ENCODE measurements at regions not wholly inside any gene's neighbourhood (a gene's known extent, or its start where the extent isn't known, plus 50 kb on each side); places are given as distances from the start of the nearest gene placed in this dataset.

GRCh38 chr12:127896661-127897060 is 370.3 kb upstream of the TMEM132C start:
- DNase-seq (ENCODE audit: low read depth), result no peak

DNA sequence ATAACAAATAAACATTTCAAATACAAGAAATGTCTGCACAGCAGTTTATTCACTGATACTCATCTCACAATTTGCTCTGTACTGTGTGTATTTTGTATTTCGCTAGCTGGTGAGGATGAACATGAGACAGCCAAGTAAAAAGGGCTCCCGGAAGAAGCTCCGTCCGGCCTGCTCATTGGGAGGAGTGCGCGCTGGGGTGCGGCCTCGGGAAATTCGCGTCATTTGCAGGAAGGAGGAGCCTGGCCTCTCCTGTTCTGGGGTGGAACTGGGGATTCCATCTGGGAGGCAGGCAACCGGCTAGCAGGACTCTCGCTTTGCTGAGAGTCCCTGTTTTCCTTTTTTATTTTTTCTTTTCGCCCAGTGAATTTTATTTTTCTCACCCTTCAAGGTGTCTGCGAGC is 368.4 kb upstream of the TMEM132C start:
- no peak for DNase-seq (ENCODE audit: low read depth)

DNA sequence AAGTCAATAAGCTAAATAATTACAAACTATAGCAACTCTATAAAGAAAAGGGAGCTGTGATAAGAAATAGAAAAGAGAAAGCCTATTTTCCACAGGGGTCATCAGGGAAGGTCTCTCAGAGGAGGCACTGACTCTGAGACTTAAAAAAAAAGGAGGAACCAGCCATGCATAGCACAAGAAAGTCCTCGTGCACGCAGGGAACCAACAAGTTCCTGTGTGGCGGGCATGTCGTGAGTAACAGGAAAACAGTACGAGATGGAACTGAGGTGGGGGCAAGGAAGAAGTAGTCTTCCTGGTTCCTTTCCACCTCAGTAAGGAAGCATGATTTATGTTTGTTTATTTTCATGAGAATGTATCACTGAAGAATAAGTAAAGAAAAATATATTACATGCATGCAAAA is 367.0 kb upstream of the TMEM132C start:
- no peak for DNase-seq (ENCODE audit: low read depth)

DNA sequence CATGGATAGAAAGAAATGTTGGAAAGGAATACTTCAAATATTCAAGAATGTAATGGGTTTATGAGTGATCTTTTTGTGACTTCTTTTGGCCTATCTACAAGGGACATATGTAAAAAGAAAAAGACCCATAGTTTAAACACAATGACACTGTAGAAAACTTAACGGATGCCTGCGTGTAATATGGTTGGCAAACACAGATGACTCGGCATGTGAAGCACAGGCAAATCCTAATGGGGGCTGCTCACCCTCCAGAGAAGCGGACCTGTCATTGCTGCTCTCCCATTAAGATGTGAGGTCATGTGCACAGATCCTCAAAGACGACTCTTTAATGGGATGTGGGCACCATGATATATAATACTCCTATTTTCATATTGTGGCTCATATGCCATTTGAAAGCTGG is 366.6 kb upstream of the TMEM132C start:
- DNase-seq (ENCODE audit: low read depth), result no peak

- no peak for DNase-seq (ENCODE audit: low read depth)
Measured at GRCh38 chr12:127903146-127903545, 363.8 kb upstream of the TMEM132C start.

GRCh38 chr12:127909041-127909440 is 357.9 kb upstream of the TMEM132C start:
- no peak for DNase-seq (ENCODE audit: low read depth)

DNA sequence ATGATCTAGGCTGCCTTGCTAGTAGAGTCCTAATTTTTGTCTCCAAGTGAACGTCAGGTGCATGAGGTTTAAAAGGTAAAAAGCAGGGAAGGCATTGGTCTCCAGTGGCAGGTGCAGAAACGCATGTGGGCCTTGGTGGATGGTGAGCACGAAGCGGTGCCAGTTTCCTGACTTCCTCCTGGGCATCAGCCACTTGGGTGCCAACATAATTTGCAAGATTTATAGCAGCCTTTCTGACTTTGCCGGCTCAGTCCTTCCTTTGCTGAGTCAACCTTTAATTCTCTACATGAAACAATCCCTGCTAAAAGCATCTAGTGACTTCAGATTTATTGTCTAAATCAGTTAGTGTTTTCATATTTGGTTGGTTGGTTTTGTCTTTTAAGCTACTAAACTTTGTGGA is 355.7 kb upstream of the TMEM132C start:
- no peak for DNase-seq (ENCODE audit: low read depth)

DNA sequence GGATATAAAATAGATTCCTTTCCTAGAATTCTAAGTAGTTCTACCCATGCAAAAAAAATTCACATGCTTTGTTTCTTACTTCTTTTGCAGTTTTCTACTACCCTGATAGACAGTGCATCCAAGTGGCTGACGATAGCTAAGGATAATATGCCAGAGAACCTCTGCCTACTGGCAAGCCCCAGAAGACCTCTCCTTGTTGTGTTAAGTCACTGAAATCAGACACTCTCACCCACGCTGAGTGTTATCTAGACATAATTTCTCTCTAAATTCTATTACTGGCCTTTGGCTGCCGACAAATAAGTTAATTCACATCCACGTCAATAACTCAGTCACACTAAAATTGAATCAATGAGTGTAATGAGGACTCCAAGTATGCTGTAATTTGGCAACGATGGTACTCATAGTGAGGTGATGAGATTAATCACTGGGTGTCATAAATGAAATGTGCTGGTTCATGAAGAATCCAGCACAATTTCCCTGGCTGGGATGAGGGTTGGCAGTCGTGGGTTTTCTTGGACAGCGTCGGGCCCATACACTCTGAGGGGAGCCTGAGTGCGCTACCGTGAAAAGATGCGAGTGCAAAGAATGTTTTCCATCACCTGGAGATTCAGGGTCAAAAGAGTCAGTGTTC is 354.8 kb upstream of the TMEM132C start:
- DNase-seq (ENCODE audit: low read depth), result no peak

GRCh38 chr12:127923501-127923900 is 343.5 kb upstream of the TMEM132C start:
- DNase-seq (ENCODE audit: low read depth), result no peak

DNA sequence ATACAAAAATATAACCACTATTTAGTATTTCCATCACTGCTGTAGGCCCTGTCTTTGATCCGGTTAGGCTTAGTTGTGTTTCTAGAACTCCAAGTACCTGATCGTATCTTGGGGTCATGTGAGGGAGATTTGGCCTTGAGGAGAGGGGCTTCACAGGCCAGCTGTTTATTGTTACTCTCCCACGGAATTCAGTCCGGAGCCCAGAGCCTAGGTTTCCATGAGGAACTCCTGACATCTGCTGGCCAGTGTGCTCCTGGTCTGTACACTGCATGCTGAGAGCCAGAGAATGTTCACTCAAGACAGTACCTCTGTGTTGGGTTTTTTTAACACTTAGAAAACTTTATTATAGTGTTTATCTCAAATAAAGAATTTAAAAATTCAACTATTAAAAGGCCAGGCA is 341.0 kb upstream of the TMEM132C start:
- no peak for DNase-seq (ENCODE audit: low read depth)

GRCh38 chr12:127928178-127928577 is 338.8 kb upstream of the TMEM132C start:
- DNase-seq (ENCODE audit: low read depth), result no peak

- DNase-seq (ENCODE audit: low read depth), result no peak
Measured at GRCh38 chr12:127928615-127929571, 338.1 kb upstream of the TMEM132C start.

GRCh38 chr12:127930122-127930521 is 336.8 kb upstream of the TMEM132C start:
- no peak for DNase-seq (ENCODE audit: low read depth)

GRCh38 chr12:127934409-127934808 is 332.6 kb upstream of the TMEM132C start:
- DNase-seq (ENCODE audit: low read depth), result no peak

DNA sequence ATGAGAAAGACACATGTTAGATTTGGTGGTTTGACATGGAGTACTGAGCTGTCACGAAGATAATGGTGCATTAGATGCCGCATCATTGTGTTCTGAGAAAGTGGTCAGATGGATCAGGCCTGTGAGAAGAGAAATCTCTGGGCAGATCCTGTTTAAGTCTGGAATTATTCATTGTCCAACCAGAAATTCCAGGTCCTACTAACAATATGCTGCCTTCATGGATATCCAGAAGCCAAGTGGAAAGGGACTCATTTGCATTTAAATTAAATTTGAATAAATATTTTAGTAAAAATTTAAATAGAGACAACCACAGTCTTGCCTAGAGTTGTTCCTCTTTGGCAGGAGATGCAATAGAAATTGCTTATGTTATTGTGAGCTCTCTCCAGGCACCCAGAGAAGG is 330.5 kb upstream of the TMEM132C start:
- DNase-seq (ENCODE audit: low read depth), result no peak

- DNase-seq (ENCODE audit: low read depth), result no peak
Measured at GRCh38 chr12:127941332-127941731, 325.6 kb upstream of the TMEM132C start.

GRCh38 chr12:127942981-127943380 is 324.0 kb upstream of the TMEM132C start:
- no peak for DNase-seq (ENCODE audit: low read depth)

DNA sequence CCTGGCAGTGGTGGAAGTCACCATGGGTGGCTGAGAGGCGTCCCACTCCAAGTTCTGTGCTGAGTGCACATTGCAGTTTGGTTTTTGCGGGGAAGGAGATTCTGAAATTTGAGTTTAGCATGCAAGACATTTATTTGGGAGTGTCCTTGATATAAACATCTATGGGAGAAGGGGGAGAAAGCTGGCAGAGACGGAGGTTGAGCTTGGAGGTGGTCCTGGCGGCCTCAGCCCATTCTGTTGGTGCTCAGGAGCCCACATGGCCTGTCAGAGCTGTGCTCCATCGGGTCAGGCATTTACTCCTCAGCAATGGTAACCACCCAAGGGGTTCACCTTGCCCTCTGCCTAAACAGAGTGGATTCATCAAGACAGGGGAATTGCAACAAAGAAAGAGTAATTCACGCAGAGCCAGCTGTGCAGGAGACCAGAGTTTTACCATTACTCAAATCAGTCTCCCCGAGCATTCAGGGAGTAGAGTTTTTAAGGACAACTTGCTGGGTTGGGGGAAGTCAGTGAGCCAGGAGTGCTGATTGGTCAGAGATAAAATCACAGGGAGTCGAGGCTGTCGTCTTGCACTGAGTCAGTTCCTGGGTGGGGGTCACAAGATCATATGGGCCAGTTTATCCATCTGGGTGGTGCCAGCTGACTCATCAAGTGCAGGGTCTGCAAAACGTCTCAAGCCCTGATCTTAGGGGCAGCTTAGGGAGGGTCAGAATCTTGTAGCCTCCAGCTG is 323.3 kb upstream of the TMEM132C start:
- no peak for DNase-seq (ENCODE audit: low read depth)

GRCh38 chr12:127944211-127944899 is 322.6 kb upstream of the TMEM132C start:
- DNase-seq (ENCODE audit: low read depth), result no peak

DNA sequence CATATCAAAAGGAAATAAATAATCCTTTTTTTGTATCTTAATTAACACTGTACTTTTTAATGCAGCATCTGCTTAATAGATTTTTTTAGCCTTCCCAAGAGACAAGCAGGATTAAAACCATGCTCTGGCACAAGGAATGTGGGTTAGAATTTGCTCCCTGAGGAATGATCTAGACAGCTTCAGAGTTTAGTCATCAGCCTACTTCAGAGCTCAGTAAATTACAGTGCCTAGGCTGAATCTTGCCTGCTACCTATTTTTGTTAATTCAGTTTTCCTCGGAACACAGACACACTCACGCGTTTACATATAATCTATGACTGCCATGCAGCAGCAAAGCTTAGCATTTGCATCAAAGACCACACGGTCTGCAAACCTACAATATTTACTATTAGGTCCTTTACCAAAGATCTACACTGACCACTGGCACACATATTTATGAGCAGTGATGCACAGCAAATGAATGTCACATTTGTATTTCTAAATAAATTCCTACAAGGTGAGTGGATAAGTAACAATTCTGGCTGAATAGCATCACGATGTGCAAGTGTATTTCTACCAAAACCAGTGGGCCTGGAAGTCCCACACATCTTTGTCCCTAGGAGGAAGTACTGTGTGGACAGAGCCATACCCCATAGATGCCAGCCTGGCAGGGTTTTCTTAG is 309.8 kb upstream of the TMEM132C start:
- no peak for DNase-seq (ENCODE audit: low read depth)

GRCh38 chr12:127962303-127962702 is 304.7 kb upstream of the TMEM132C start:
- DNase-seq (ENCODE audit: low read depth), result no peak

DNA sequence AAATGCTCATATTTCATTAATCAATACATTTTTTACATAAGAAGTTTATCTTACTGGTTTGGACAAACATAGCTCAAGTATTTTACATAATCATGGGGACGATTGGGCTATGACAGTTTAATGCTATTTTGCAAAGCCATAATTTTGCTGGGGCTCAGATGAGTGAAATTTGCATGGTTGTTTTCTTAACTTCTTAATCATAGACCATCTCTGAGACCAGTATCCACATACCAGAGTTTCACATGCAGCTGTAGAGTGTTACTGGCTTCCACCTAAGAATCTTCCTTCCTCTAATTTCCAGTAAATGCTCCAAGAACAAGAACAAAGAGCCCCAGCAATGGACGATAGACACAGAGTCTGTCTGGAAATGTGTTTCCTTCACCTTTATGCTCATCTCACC is 303.0 kb upstream of the TMEM132C start:
- no peak for DNase-seq (ENCODE audit: low read depth)
